SU-DHL-6 (cell line): ENCODE measurements at regions not wholly inside any gene's neighbourhood (a gene's known extent, or its start where the extent isn't known, plus 50 kb on each side); places are given as distances from the start of the nearest gene placed in this dataset.

Experiments
- H2AFZ ChIP-seq: fragments of 200-600 bp; sonication (generic); 2 replicates; pipeline ENCODE4 v1.6.1; 2014; ENCODE audit warnings: low read depth, mild to moderate bottlenecking, moderate library complexity, mixed read lengths, antibody characterized with exemption, low read length; ENCODE audit not compliant: severe bottlenecking
- H3F3A ChIP-seq: fragments of 200-600 bp; shearing (Covaris generic); 2 replicates; pipeline ENCODE4 v1.6.0; 2016; ENCODE audit warnings: antibody characterized with exemption, mild to moderate bottlenecking; ENCODE audit not compliant: insufficient read depth
- H3K27ac ChIP-seq: fragments of 200-600 bp; sonication (generic); 2 replicates; pipeline ENCODE4 v1.5.1; 2016; ENCODE audit warnings: low read depth, mild to moderate bottlenecking, low read length, moderate library complexity, mixed read lengths
- H3K27me3 ChIP-seq: fragments of 200-600 bp; sonication (generic), shearing (Covaris generic); 2 replicates; pipeline ENCODE4 v1.6.0; 2014; ENCODE audit warnings: mild to moderate bottlenecking, low read length
- H3K36me3 ChIP-seq: fragments of 200-600 bp; sonication (generic); 2 replicates; pipeline ENCODE4 v1.6.1; 2014; ENCODE audit warnings: mild to moderate bottlenecking, low read length, mixed read lengths
- H3K4me2 ChIP-seq: fragments of 300-600, 200-600 bp; shearing (Covaris generic), sonication (generic); 2 replicates; pipeline ENCODE4 v1.6.0; 2014; ENCODE audit warnings: low read length, low read depth, mild to moderate bottlenecking; ENCODE audit not compliant: poor library complexity, severe bottlenecking
- H3K4me3 ChIP-seq: fragments of 200-600 bp; sonication (generic); 2 replicates; pipeline ENCODE4 v1.5.1; 2014; ENCODE audit warnings: antibody characterized with exemption, low read length, mild to moderate bottlenecking, mixed read lengths; ENCODE audit not compliant: insufficient read depth, poor library complexity, severe bottlenecking
- H3K79me2 ChIP-seq: fragments of 200-600 bp; sonication (generic); 2 replicates; pipeline ENCODE4 v1.6.1; 2014; ENCODE audit warnings: mild to moderate bottlenecking, low read length, moderate library complexity; ENCODE audit not compliant: insufficient read depth
- H3K9ac ChIP-seq: fragments of 200-600 bp; sonication (generic); 2 replicates; pipeline ENCODE4 v1.7.0; 2014; ENCODE audit warnings: mild to moderate bottlenecking, low read length
- H3K9me2 ChIP-seq: fragments of 200-600 bp; sonication (generic); replicated peaks from 2 replicates; pipeline ENCODE4 v1.6.1; 2014; ENCODE audit warnings: low read length; ENCODE audit not compliant: insufficient read depth
- H3K9me3 ChIP-seq: fragments of 200-600 bp; sonication (generic); 2 replicates; pipeline ENCODE4 v1.6.1; 2014; ENCODE audit warnings: low read length, mixed read lengths; ENCODE audit not compliant: insufficient read depth
- H4K20me1 ChIP-seq: fragments of 200-600 bp; sonication (generic); 2 replicates; pipeline ENCODE4 v1.6.1; 2014; ENCODE audit warnings: low read depth, mild to moderate bottlenecking, antibody characterized with exemption, low read length, moderate library complexity, mixed read lengths
- CTCF ChIP-seq: fragments of 200-600 bp; sonication (generic); IDR thresholded peaks from one replicate; pipeline ENCODE4 v1.5.1; 2017; ENCODE audit warnings: antibody characterized with exemption, mild to moderate bottlenecking, low read length, moderate library complexity; ENCODE audit not compliant: insufficient read depth, poor library complexity, severe bottlenecking
- EZH2phosphoT487 ChIP-seq: fragments of 200-600 bp; sonication (generic), shearing (Covaris generic); conservative IDR thresholded peaks from 2 replicates; pipeline ENCODE4 v1.6.1; 2018; ENCODE audit warnings: mild to moderate bottlenecking, antibody characterized with exemption, low read length, moderate library complexity, mixed read lengths

GRCh38 chr1:63134501-63135173 lies 187.7 kb upstream of the FOXD3 start:
- Histone ChIP-seq H3K4me2 (no peak overlapping the region), H2AFZ (no peak overlapping the region), H3K79me2 (no peaks in the 10 kb centered on the region), H3K9me3 (no peaks in the 10 kb centered on the region), H4K20me1 (no peaks in the 10 kb centered on the region), H3K27ac (no peak overlapping the region), H3K9ac (no peak overlapping the region), H3K36me3 (no peaks in the 10 kb centered on the region), H3K9me2 (no peaks in the 10 kb centered on the region), H3K27me3 (no peaks in the 10 kb centered on the region), H3F3A (no peaks in the 10 kb centered on the region), H3K4me3 (no peak overlapping the region)
- TF ChIP-seq EZH2phosphoT487: no peak
- no peak for TF ChIP-seq CTCF

GRCh38 chr1:63135174-63135512 lies 187.2 kb upstream of the FOXD3 start:
- Histone ChIP-seq H4K20me1 (no peaks in the 10 kb centered on the region), H3K27ac (no peak overlapping the region), H2AFZ (no peak overlapping the region), H3K36me3 (no peaks in the 10 kb centered on the region), H3K9ac (no peak overlapping the region), H3K4me3 (no peak overlapping the region), H3F3A (no peaks in the 10 kb centered on the region), H3K79me2 (no peaks in the 10 kb centered on the region), H3K9me3 (no peaks in the 10 kb centered on the region), H3K9me2 (no peaks in the 10 kb centered on the region), H3K27me3 (no peaks in the 10 kb centered on the region), H3K4me2 (no peak overlapping the region)
- TF ChIP-seq EZH2phosphoT487: no peak
- no peak for TF ChIP-seq CTCF

GRCh38 chr1:63135801-63136200 lies 186.6 kb upstream of the FOXD3 start:
- H3K9me3 ChIP-seq: no peaks in the 10 kb centered on the region
- no peak overlapping the region for H3K4me2 ChIP-seq
- H3K36me3 ChIP-seq: no peaks in the 10 kb centered on the region
- no peak overlapping the region for H3K9ac ChIP-seq
- H2AFZ ChIP-seq: no peak overlapping the region
- H3F3A ChIP-seq: no peaks in the 10 kb centered on the region
- TF ChIP-seq CTCF (no peak), EZH2phosphoT487 (no peak)
- no peaks in the 10 kb centered on the region for H3K27me3 ChIP-seq
- no peaks in the 10 kb centered on the region for H3K79me2 ChIP-seq
- no peaks in the 10 kb centered on the region for H4K20me1 ChIP-seq
- H3K27ac ChIP-seq: no peak overlapping the region
- H3K9me2 ChIP-seq: no peaks in the 10 kb centered on the region
- H3K4me3 ChIP-seq: no peak overlapping the region
